ENCODE measurements at regions not wholly inside any gene's neighbourhood (a gene's known extent, or its start where the extent isn't known, plus 50 kb on each side); places are given as distances from the start of the nearest gene placed in this dataset.

DNA sequence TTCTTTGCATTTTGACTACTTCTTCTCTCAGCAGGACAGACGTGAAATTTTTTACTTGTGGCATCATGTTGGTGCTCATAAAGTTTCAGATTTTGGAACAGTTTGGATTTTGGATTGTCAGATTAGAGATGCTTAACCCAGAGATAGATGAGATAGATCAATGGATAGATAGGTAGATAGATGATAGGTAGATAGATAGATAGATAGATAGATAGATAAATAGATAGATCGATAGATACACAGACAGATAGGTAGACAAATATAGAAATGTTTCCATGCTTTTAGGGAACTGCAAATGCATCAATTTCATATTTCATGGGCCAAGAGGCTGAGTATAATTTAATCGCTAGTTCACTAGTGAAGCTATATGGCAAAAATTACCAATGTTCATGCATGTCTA lies 981.5 kb upstream of the ADGRB3 start:
- Histone ChIP-seq H3K4me2 (no peak overlapping the region), H3K27me3 (no peaks in the 10 kb centered on the region), H3K4me1 (ENCODE audit: insufficient read depth) (no peaks in the 10 kb centered on the region), H3K27ac (no peak overlapping the region), H2AFZ (no peak overlapping the region), H4K20me1 (ENCODE audit: insufficient read depth, poor library complexity, severe bottlenecking) (no peaks in the 10 kb centered on the region), H3K79me2 (no peaks in the 10 kb centered on the region), H3K9me2 (replicated peaks; ENCODE audit: insufficient read depth) (no peaks in the 10 kb centered on the region), H3K36me3 (replicated peaks; ENCODE audit: insufficient read depth, low read depth) (no peaks in the 10 kb centered on the region), H3K4me3 (no peak overlapping the region), H3K9me3 (ENCODE audit: low read depth) (no peaks in the 10 kb centered on the region)
- DNase-seq (ENCODE audit: low spot score) = no peak
- no peak for TF ChIP-seq EZH2phosphoT487 (IDR thresholded peaks at IDR 0.05; ENCODE audit: low read depth, severe bottlenecking, unreplicated experiment)
- no peak for TF ChIP-seq EZH2 (IDR thresholded peaks at IDR 0.05; ENCODE audit: borderline replicate concordance)
- TF ChIP-seq, protein P1, sequence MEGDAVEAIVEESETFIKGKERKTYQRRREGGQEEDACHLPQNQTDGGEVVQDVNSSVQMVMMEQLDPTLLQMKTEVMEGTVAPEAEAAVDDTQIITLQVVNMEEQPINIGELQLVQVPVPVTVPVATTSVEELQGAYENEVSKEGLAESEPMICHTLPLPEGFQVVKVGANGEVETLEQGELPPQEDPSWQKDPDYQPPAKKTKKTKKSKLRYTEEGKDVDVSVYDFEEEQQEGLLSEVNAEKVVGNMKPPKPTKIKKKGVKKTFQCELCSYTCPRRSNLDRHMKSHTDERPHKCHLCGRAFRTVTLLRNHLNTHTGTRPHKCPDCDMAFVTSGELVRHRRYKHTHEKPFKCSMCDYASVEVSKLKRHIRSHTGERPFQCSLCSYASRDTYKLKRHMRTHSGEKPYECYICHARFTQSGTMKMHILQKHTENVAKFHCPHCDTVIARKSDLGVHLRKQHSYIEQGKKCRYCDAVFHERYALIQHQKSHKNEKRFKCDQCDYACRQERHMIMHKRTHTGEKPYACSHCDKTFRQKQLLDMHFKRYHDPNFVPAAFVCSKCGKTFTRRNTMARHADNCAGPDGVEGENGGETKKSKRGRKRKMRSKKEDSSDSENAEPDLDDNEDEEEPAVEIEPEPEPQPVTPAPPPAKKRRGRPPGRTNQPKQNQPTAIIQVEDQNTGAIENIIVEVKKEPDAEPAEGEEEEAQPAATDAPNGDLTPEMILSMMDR (IDR thresholded peaks at IDR 0.05; ENCODE audit: poor library complexity) = no peak
- WGBS (ENCODE audit: low lambda C conversion rate, missing lambda C conversion rate) = 85% methylated on average over 3 of the region's 3 CpGs

DNA sequence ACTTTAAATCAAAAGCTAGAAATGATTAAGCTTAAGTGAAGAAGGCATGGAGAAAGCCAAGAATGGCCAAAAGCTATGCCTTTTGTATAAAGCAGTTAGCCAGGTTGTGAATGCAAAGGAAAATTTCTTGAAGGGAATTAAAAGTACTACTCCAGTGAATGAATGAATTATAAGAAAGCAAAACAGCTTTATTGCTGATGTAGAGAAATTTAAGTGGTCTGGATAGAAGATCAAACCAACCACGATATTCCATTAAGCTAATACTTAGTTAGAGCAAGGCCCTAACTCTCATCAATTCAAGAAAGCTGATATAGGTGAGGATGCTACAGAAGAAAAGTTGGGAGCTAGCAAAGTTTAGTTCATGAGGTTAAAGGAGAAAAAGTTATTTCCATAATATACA lies 988.5 kb upstream of the ADGRB3 start:
- no peaks in the 10 kb centered on the region for H3K27me3 ChIP-seq
- H3K4me1 ChIP-seq (ENCODE audit: insufficient read depth) = no peaks in the 10 kb centered on the region
- no peaks in the 10 kb centered on the region for H3K9me3 ChIP-seq (ENCODE audit: low read depth)
- no peak for DNase-seq (ENCODE audit: low spot score)
- H2AFZ ChIP-seq = no peak overlapping the region
- H3K4me2 ChIP-seq = no peak overlapping the region
- WGBS (ENCODE audit: low lambda C conversion rate, missing lambda C conversion rate) = 91% methylated on average over 1 of the region's 1 CpG
- H4K20me1 ChIP-seq (ENCODE audit: insufficient read depth, poor library complexity, severe bottlenecking) = no peaks in the 10 kb centered on the region
- no peak overlapping the region for H3K27ac ChIP-seq
- no peak overlapping the region for H3K4me3 ChIP-seq
- TF ChIP-seq EZH2 (IDR thresholded peaks at IDR 0.05; ENCODE audit: borderline replicate concordance) = no peak
- no peaks in the 10 kb centered on the region for H3K36me3 ChIP-seq (replicated peaks; ENCODE audit: insufficient read depth, low read depth)
- H3K9me2 ChIP-seq (replicated peaks; ENCODE audit: insufficient read depth) = no peaks in the 10 kb centered on the region
- no peaks in the 10 kb centered on the region for H3K79me2 ChIP-seq

DNA sequence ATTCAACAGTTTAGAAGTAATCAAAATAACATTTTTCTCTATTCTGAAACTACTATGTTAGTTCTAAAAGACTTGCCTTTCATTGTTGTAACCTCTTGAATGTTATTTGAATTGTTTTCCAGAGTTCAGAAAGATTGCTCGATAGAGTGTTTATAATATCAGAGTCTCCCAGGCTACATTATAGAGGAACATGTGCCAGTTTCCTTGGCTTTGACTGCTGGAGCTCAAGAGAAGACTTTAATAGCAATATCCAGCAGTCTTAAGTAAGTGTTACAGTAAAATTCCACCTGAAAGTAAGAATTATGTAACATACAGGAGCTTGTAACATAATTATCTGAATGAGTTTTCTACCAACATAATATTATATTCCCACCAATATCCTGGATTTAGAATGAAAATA lies 991.8 kb upstream of the ADGRB3 start:
- 67% methylated on average over 1 of the region's 1 CpG for WGBS (ENCODE audit: low lambda C conversion rate, missing lambda C conversion rate)
- Histone ChIP-seq H3K79me2 (no peaks in the 10 kb centered on the region), H3K27ac (no peak overlapping the region), H3K27me3 (no peaks in the 10 kb centered on the region), H3K9me3 (ENCODE audit: low read depth) (no peaks in the 10 kb centered on the region), H3K4me3 (no peak overlapping the region), H4K20me1 (ENCODE audit: insufficient read depth, poor library complexity, severe bottlenecking) (no peaks in the 10 kb centered on the region), H3K4me2 (no peak overlapping the region), H3K36me3 (replicated peaks; ENCODE audit: insufficient read depth, low read depth) (no peaks in the 10 kb centered on the region), H3K9me2 (replicated peaks; ENCODE audit: insufficient read depth) (no peaks in the 10 kb centered on the region), H2AFZ (no peak overlapping the region), H3K4me1 (ENCODE audit: insufficient read depth) (no peaks in the 10 kb centered on the region)
- no peak for DNase-seq (ENCODE audit: low spot score)
- TF ChIP-seq EZH2phosphoT487 (IDR thresholded peaks at IDR 0.05; ENCODE audit: low read depth, severe bottlenecking, unreplicated experiment) (no peak), EZH2 (IDR thresholded peaks at IDR 0.05; ENCODE audit: borderline replicate concordance) (no peak)
- TF ChIP-seq, protein P1 (IDR thresholded peaks at IDR 0.05; ENCODE audit: poor library complexity) = no peak

DNA sequence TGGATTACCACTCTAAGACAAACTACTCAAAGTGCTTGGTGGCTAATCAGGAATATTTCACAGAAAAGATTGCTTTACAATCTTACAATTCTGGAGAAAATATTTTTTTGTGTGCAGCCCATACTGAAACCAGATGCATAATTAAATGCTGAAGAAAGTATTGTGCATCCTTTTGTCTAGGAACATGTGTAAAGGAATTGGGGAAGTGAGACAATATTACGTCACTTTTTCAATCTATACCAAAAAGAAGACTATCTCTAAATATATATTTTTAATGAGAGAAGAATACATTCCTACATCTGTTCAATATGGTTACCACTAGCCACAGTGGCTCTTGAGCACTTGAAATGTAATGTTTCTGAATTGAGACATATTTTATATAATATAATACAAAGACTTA lies 992.5 kb upstream of the ADGRB3 start:
- Histone ChIP-seq H2AFZ (no peak overlapping the region), H3K9me3 (ENCODE audit: low read depth) (no peaks in the 10 kb centered on the region), H3K79me2 (no peaks in the 10 kb centered on the region), H4K20me1 (ENCODE audit: insufficient read depth, poor library complexity, severe bottlenecking) (no peaks in the 10 kb centered on the region), H3K4me3 (no peak overlapping the region), H3K4me2 (no peak overlapping the region), H3K9me2 (replicated peaks; ENCODE audit: insufficient read depth) (no peaks in the 10 kb centered on the region), H3K36me3 (replicated peaks; ENCODE audit: insufficient read depth, low read depth) (no peaks in the 10 kb centered on the region), H3K27me3 (no peaks in the 10 kb centered on the region), H3K27ac (no peak overlapping the region), H3K4me1 (ENCODE audit: insufficient read depth) (no peaks in the 10 kb centered on the region)
- DNase-seq (ENCODE audit: low spot score) = no peak
- 84% methylated on average over 1 of the region's 1 CpG for WGBS (ENCODE audit: low lambda C conversion rate, missing lambda C conversion rate)
- TF ChIP-seq, protein P1 (IDR thresholded peaks at IDR 0.05; ENCODE audit: poor library complexity) = no peak
- TF ChIP-seq EZH2 (IDR thresholded peaks at IDR 0.05; ENCODE audit: borderline replicate concordance) (no peak), EZH2phosphoT487 (IDR thresholded peaks at IDR 0.05; ENCODE audit: low read depth, severe bottlenecking, unreplicated experiment) (no peak)

Data from hepatocyte (in vitro differentiated cells).